K562 (cell line): ENCODE measurements at regions not wholly inside any gene's neighbourhood (a gene's known extent, or its start where the extent isn't known, plus 50 kb on each side); places are given as distances from the start of the nearest gene placed in this dataset.
A peak's percentile ranks its signal among the peaks of the same experiment; 100 is the strongest.

ENCODE experiments used
- ATAC-seq: fragments of 200-7000 bp; cut with Tn5 transposase; 3 replicates; pipeline ENCODE4 v1.9.1; 2020; ENCODE audit warnings: moderate library complexity
- BruUV-seq: library from RNA; stranded (reverse); fragments of 400-500 nt; replicated peaks from 2 replicates; lab custom pipeline; 2021; lab: Mats Ljungman, UMichigan
- CTCF ChIA-PET: fragments of 300-600 bp; formaldehyde crosslinking; extraction: SDS; loops from one replicate; lab custom pipeline; 2021; ENCODE audit warnings: low intra/inter-chr PET ratio; lab: Yijun Ruan, JAX
- POLR2A ChIA-PET: fragments of 300-600, 350-650 bp; sonication (Branson Sonifier 250); formaldehyde crosslinking; extraction: SDS; loops from one replicate; lab custom pipeline; 2021; ENCODE audit warnings: antibody characterized with exemption, inconsistent platforms; lab: Yijun Ruan, JAX
- DNase-seq, 4 experiments: peaks; one replicate each; pipeline versions ENCODE4 v3.0.0 to v3.0.0-alpha.2; 2011 to 2018; ENCODE audit warnings: low spot score in 3 of 4, mixed read lengths in 3 of 4; ENCODE audit errors: extremely low read depth in 1 of 4
- FAIRE-seq: peaks from 2 replicates; lab custom pipeline; 2011; peaks lifted over from hg19 to GRCh38; lab: Jason Lieb, UNC
- H2AFZ ChIP-seq: 2 replicates; pipeline ENCODE4 v1.6.0; 2011; ENCODE audit warnings: low read depth, low read length, control low read depth, inconsistent platforms
- H3K27ac ChIP-seq: fragments of 200-600 bp; 3 replicates; pipeline ENCODE4 v1.8.0; 2011; ENCODE audit warnings: low read depth, mild to moderate bottlenecking, control low read depth, inconsistent platforms, low read length, moderate library complexity, mixed read lengths; ENCODE audit errors: extremely low read depth
- H3K27me3 ChIP-seq, 2 experiments: fragments of 300-600 bp in 1 of 2; 2 replicates in 1 of 2; 3 replicates in 1 of 2; pipeline versions ENCODE4 v1.6.0 to v1.8.0; 2011; ENCODE audit warnings: inconsistent platforms in 2 of 2, low read length in 2 of 2, mild to moderate bottlenecking in 1 of 2, mixed read lengths in 1 of 2, moderate library complexity in 1 of 2; ENCODE audit not compliant: control insufficient read depth in 2 of 2, insufficient read depth in 2 of 2
- H3K36me3 ChIP-seq: fragments of 300-600 bp; 3 replicates; pipeline ENCODE4 v1.8.0; 2011; ENCODE audit warnings: mild to moderate bottlenecking, low read length, inconsistent platforms; ENCODE audit not compliant: control insufficient read depth, insufficient read depth
- H3K4me1 ChIP-seq, 2 experiments: fragments of 200-600 bp in 1 of 2; replicated peaks in 1 of 2; 2 replicates in 1 of 2; 3 replicates in 1 of 2; pipeline versions ENCODE4 v1.5.1 to v1.8.0; 2011; ENCODE audit warnings: inconsistent platforms in 2 of 2, low read length in 2 of 2, mild to moderate bottlenecking in 1 of 2, mixed read lengths in 1 of 2, moderate library complexity in 1 of 2; ENCODE audit not compliant: control insufficient read depth in 2 of 2, insufficient read depth in 2 of 2
- H3K4me2 ChIP-seq: 2 replicates; pipeline ENCODE4 v1.6.1; 2011; ENCODE audit warnings: low read length, control low read depth, inconsistent platforms, mixed read lengths; ENCODE audit not compliant: insufficient read depth
- H3K4me3 ChIP-seq: fragments of 200-600 bp; sonication (generic), shearing (Covaris generic); 2 replicates; pipeline ENCODE4 v1.5.1; 2016; ENCODE audit warnings: control low read depth, inconsistent platforms
- H3K79me2 ChIP-seq: fragments of 200-600 bp; 3 replicates; pipeline ENCODE4 v1.8.0; 2011; ENCODE audit warnings: low read length, inconsistent platforms; ENCODE audit not compliant: control insufficient read depth, insufficient read depth
- H3K9ac ChIP-seq, 2 experiments: 2 replicates each; pipeline versions ENCODE4 v1.6.0 to v1.6.1; 2011; ENCODE audit warnings: low read depth in 2 of 2, low read length in 2 of 2, control low read depth in 1 of 2, inconsistent platforms in 1 of 2, mild to moderate bottlenecking in 1 of 2, mixed read lengths in 1 of 2; ENCODE audit not compliant: insufficient read depth in 1 of 2
- H3K9me1 ChIP-seq: one replicate; pipeline ENCODE4 v1.6.0; 2011; ENCODE audit warnings: inconsistent platforms, mild to moderate bottlenecking, low read length, moderate library complexity; ENCODE audit not compliant: control insufficient read depth, insufficient read depth
- H3K9me3 ChIP-seq: replicated peaks from 2 replicates; pipeline ENCODE4 v1.5.1; 2011; ENCODE audit warnings: low read depth, low read length, inconsistent platforms; ENCODE audit not compliant: control insufficient read depth, insufficient read depth
- H4K20me1 ChIP-seq: replicated peaks from 2 replicates; pipeline ENCODE4 v1.6.1; 2011; ENCODE audit warnings: low read length, inconsistent platforms, mixed read lengths; ENCODE audit not compliant: control insufficient read depth, insufficient read depth
- CTCF ChIP-seq, 3 experiments: IDR thresholded peaks in 2 of 3; conservative IDR thresholded peaks in 1 of 3; 2 replicates each; pipeline ENCODE4 v1.5.1; 2011 to 2012; ENCODE audit warnings: low read length in 3 of 3, mild to moderate bottlenecking in 3 of 3, control low read depth in 2 of 3, improper control_type of control experiment in 1 of 3, inconsistent platforms in 1 of 3, low read depth in 1 of 3, mixed read lengths in 1 of 3, moderate library complexity in 1 of 3; ENCODE audit not compliant: insufficient read depth in 2 of 3
- EHMT2 ChIP-seq: fragments of 450-650 bp; IDR thresholded peaks from 2 replicates; pipeline ENCODE4 v1.6.1; 2018; ENCODE audit warnings: antibody characterized with exemption
- EZH2 ChIP-seq: IDR thresholded peaks from 2 replicates; pipeline ENCODE4 v1.6.1; 2012; ENCODE audit warnings: low read depth, mild to moderate bottlenecking, inconsistent platforms, low read length, borderline replicate concordance
- GATA2 ChIP-seq: sonication (generic); formaldehyde crosslinking; IDR thresholded peaks from 2 replicates; pipeline ENCODE4 v1.4.0; 2020; ENCODE audit warnings: mild to moderate bottlenecking, missing genetic modification reagents
- JUND ChIP-seq, 2 experiments: IDR thresholded peaks; 2 replicates in 1 of 2; 3 replicates in 1 of 2; pipeline ENCODE4 v1.6.1; 2011; ENCODE audit warnings: borderline replicate concordance in 2 of 2, low read depth in 2 of 2, low read length in 2 of 2, improper control_type of control experiment in 1 of 2, missing biosample characterization in 1 of 2, missing genetic modification characterization in 1 of 2, missing genetic modification reagents in 1 of 2
- L3MBTL2 ChIP-seq: fragments of 450-650 bp; IDR thresholded peaks from 2 replicates; pipeline ENCODE4 v1.6.1; 2016; ENCODE audit warnings: mild to moderate bottlenecking, moderate library complexity
- LCOR ChIP-seq: sonication (generic); formaldehyde crosslinking; IDR thresholded peaks from 2 replicates; pipeline ENCODE4 v1.8.0; 2022; ENCODE audit warnings: mild to moderate bottlenecking, missing genetic modification reagents
- MEIS2 ChIP-seq: fragments of 450-650 bp; IDR thresholded peaks from 2 replicates; pipeline ENCODE4 v1.6.1; 2014; ENCODE audit warnings: mild to moderate bottlenecking; ENCODE audit not compliant: partially characterized antibody
- NEUROD1 ChIP-seq: fragments of 150-350 bp; IDR thresholded peaks from 2 replicates; pipeline ENCODE4 v1.6.1; 2014; ENCODE audit warnings: borderline replicate concordance, low read length, low read depth; ENCODE audit not compliant: partially characterized antibody
- PBX2 ChIP-seq, 2 experiments: IDR thresholded peaks in 1 of 2; conservative IDR thresholded peaks in 1 of 2; 2 replicates each; pipeline ENCODE4 v1.6.1; 2016; ENCODE audit warnings: low read depth in 2 of 2, mild to moderate bottlenecking in 1 of 2, missing compliant biosample characterization in 1 of 2, missing genetic modification characterization in 1 of 2, moderate library complexity in 1 of 2
- PCBP1 ChIP-seq: fragments of 200-400 bp; formaldehyde crosslinking; IDR thresholded peaks from 2 replicates; pipeline ENCODE4 v1.6.1; 2018; ENCODE audit warnings: mild to moderate bottlenecking, low read depth, low read length; ENCODE audit not compliant: poor library complexity, severe bottlenecking
- RHOXF2B ChIP-seq: fragments of 250-450 bp; sonication (Bioruptor Pico); conservative IDR thresholded peaks from 2 replicates; pipeline ENCODE4 v1.5.1; 2021
- SMARCC2 ChIP-seq: fragments of 450-650 bp; IDR thresholded peaks from 2 replicates; pipeline ENCODE4 v1.6.1; 2017; ENCODE audit warnings: antibody characterized with exemption, moderate library complexity, mild to moderate bottlenecking, low read depth
- SMARCE1 ChIP-seq: fragments of 450-650 bp; IDR thresholded peaks from 2 replicates; pipeline ENCODE4 v1.7.1; 2016; ENCODE audit warnings: mild to moderate bottlenecking
- SRSF9 ChIP-seq: fragments of 200-400 bp; formaldehyde crosslinking; IDR thresholded peaks from 2 replicates; pipeline ENCODE4 v1.6.1; 2017; ENCODE audit warnings: low read depth, low read length, borderline replicate concordance
- ZBED1 ChIP-seq: IDR thresholded peaks from 2 replicates; pipeline ENCODE4 v1.6.1; 2014
- WGBS: fragments of 100-300 bp; shearing (Covaris generic); methylation state at CpG from one replicate; pipeline ENCODE4 v1.1.6; 2016; ENCODE audit warnings: low coverage, mixed read lengths; ENCODE audit not compliant: insufficient coverage; ENCODE audit errors: missing lambda C conversion rate; 5-methylcytosine and 5-hydroxymethylcytosine counted together
- in situ Hi-C: fragments of 300-500 bp; cut with MboI; formaldehyde crosslinking; loops from 4 replicates; pipeline ENCODE4 v1.15.0; 2018; ENCODE audit warnings: inconsistent platforms, mixed read lengths
- intact Hi-C: fragments of 100-400 bp; cut with micrococcal nuclease; formaldehyde crosslinking; loops from 2 replicates; pipeline ENCODE4 v1.14.2; 2022

GRCh38 chr6:144647406-144647964, 362.4 kb downstream of the UTRN start (continued):
- no peak for TF ChIP-seq SRSF9
- no peak for TF ChIP-seq ZBED1
- TF ChIP-seq EHMT2, result no peak
- TF ChIP-seq GATA2, result no peak
- no peak for TF ChIP-seq SMARCC2
- TF ChIP-seq RHOXF2B (CRISPR knock-in tag), result no peak
- no peak for TF ChIP-seq PCBP1
- no peak for TF ChIP-seq EZH2
- TF ChIP-seq, all 486 proteins: peak for 17

- H4K20me1 ChIP-seq, result no peaks in the 10 kb centered on the region
- in situ Hi-C loops, result no loop called here
- TF ChIP-seq L3MBTL2 (no peak), SMARCE1 (no peak), LCOR (CRISPR knock-in tag) (no peak), NEUROD1 (no peak), MEIS2 (peak; percentile 47), JUND (IDR thresholded peaks at IDR 0.05; ENCODE audit: borderline replicate concordance, low read depth, low read length) (no peak), JUND (tag; IDR thresholded peaks at IDR 0.05; ENCODE audit: borderline replicate concordance, low read depth, low read length) (no peak), PBX2 (CRISPR knock-in tag; IDR thresholded peaks at IDR 0.05; ENCODE audit: low read depth) (no peak), PBX2 (tag; conservative IDR thresholded peaks at IDR 0.05; ENCODE audit: low read depth) (peak; percentile 33; the same call in 1 of the 2 replicates), CTCF (IDR thresholded peaks at IDR 0.05 in 2 of 3, conservative IDR thresholded peaks at IDR 0.05 in 1 of 3; ENCODE audit: insufficient read depth in 2 of 3, low read depth in 1 of 3, low read length in 3 of 3) (peak in 1 of 3 experiments; percentile 9; a peak in 1 of 6 replicates)
- TF ChIP-seq, all 486 proteins: peak for 3
- intact Hi-C loops, result loop anchor here (5.0 kb wide), 1 partner anchor 284 kb away; no protein-coding TSS in a partner anchor
- H3K79me2 ChIP-seq, result no peaks in the 10 kb centered on the region
- no peak overlapping the region for H3K4me2 ChIP-seq
- ChIA-PET POLR2A (interaction anchor here (1.0 kb wide), 1 partner anchor 17 kb away, joined by 3 read pairs; no protein-coding TSS in a partner anchor), CTCF (interaction anchor here (0.7 kb wide), 1 partner anchor 380 kb away, joined by 5 read pairs; no protein-coding TSS in a partner anchor)
- FAIRE-seq (no peak), DNase-seq (no peak), ATAC-seq (no peak)
- no peak overlapping the region for H3K27ac ChIP-seq
- 22% methylated on average over 3 of the region's 3 CpGs for WGBS
- H3K4me1 ChIP-seq, result no peaks in the 10 kb centered on the region
- BruUV-seq, result no TSS peak
- no peak overlapping the region for H3K9ac ChIP-seq
- no peak overlapping the region for H2AFZ ChIP-seq
- no peaks in the 10 kb centered on the region for H3K9me1 ChIP-seq
- no peaks in the 10 kb centered on the region for H3K27me3 ChIP-seq
- H3K4me3 ChIP-seq, result no peak overlapping the region
- no peaks in the 10 kb centered on the region for H3K36me3 ChIP-seq
- no peaks in the 10 kb centered on the region for H3K9me3 ChIP-seq
Observed at GRCh38 chr6:144647971-144648651, 363.0 kb downstream of the UTRN start.
